ACHN (cell line): ENCODE measurements at regions not wholly inside any gene's neighbourhood (a gene's known extent, or its start where the extent isn't known, plus 50 kb on each side); places are given as distances from the start of the nearest gene placed in this dataset.
"Not testable (repeated sequence)": the region's sequence is repeated elsewhere in the genome, so short reads cannot be mapped to it uniquely, and the experiment has no call there.

Experiments used
- DNase-seq: peaks from one replicate; pipeline ENCODE4 v3.0.0-alpha.2; 2015
- in situ Hi-C: cut with HindIII; loops from 2 replicates; pipeline ENCODE4 v1.10.0; 2017; ENCODE audit warnings: low sequenced_read_pairs, low pct_ligation_motif_present, low pct_unique_long_range_greater_than_20kb

- no peak for DNase-seq
- in situ Hi-C loops, result no loop called here
Observed at GRCh38 chr22:44650806-44651205, 51.2 kb upstream of the PRR5 start.

- in situ Hi-C loops, result no loop called here
- no peak for DNase-seq
Observed at GRCh38 chr22:44648821-44649565, 53.0 kb upstream of the PRR5 start.

DNA sequence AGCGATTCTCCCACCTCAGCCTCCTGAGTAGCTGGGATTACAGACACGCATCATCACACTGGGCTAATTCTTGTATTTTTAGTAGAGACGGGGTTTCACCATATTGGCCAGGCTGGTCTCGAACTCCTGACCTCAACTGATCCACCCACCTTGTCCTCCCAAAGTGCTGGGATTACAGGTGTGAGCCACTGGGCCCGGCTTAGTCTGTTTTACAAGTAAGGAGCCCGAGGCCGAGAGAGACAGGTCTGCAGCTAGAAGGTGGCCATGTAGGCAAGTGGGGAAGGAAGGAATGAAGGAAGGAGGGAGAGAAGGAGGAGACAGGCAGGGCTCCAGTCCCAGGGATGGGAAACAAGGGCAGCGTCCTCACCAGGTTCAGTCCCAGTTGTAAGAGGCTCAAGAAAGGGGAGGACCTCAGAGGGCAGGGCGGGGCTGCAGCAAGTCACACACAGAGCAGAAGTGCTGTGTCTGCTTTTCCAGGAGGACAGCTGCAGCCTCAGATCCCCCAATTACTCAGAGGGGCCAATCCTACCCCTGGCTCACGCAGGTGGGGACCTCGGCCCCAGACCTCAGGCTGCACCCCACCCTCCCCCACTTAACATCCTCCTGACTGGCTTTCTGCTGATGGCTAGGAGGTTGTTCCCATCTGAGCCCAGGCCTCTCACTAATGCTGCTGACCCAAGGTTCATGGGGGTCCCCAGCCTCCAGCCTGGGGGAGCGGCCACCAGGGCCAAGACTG, 53.8 kb upstream of the PRR5 start:
- in situ Hi-C loops, result no loop called here
- no peak for DNase-seq

- in situ Hi-C loops, result no loop called here
- DNase-seq, result no peak
Observed at GRCh38 chr22:44647141-44647540, 54.9 kb upstream of the PRR5 start.

GRCh38 chr22:44646668-44647067, 55.3 kb upstream of the PRR5 start:
- in situ Hi-C loops, result no loop called here
- no peak for DNase-seq

DNA sequence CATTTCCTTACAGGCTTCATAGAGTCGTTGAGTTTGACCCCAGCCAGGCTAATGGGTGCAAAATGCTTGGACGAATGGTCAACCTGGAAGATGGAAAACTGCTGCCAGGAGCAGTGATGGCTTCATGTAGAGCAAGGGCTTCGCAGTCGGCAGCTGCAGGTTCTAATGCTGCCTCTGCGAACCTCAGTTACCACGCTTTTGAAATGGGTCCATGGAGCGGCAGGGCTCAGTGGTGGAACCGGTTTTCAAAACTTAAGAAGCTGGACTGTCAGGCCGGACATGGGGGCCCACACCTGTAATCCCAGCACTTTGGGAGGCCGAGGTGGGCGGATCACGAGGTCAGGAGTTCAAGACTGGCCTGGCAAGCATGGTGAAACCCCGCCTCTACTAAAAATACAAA, 55.9 kb upstream of the PRR5 start:
- no peak for DNase-seq
- in situ Hi-C loops, result no loop called here

DNA sequence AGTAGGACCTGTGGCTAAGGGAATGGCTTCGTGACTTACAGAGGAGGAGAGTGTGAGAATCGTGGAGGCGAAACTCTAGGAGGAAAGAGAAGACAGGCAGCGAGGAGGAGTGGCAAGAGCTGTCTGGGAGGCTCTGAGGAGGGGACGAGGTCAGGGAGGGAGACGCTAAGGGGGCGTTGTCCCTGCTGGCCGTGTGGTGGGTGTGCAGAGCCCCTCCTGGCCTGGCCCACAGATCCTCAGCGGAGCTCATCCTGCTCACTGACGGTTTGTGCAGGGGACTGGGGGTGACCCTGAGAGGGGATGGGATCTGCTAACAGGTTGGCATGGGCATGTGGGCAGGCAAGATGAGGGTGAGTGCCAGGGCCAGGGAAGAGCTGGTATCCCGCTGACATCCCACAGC, 56.5 kb upstream of the PRR5 start:
- in situ Hi-C loops, result no loop called here
- no peak for DNase-seq

- in situ Hi-C loops, result no loop called here
- no peak for DNase-seq
Observed at GRCh38 chr22:44645083-44645482, 56.9 kb upstream of the PRR5 start.

GRCh38 chr22:44643526-44644101, 58.4 kb upstream of the PRR5 start:
- DNase-seq, in situ Hi-C loops: not testable (repeated sequence)

GRCh38 chr22:44642096-44642644, 59.8 kb upstream of the PRR5 start:
- no peak for DNase-seq
- in situ Hi-C loops, result no loop called here

GRCh38 chr22:44640618-44641155, 61.3 kb upstream of the PRR5 start:
- in situ Hi-C loops, result no loop called here
- no peak for DNase-seq

GRCh38 chr22:44639891-44640617, 62.0 kb upstream of the PRR5 start:
- DNase-seq, result no peak
- in situ Hi-C loops, result no loop called here

DNA sequence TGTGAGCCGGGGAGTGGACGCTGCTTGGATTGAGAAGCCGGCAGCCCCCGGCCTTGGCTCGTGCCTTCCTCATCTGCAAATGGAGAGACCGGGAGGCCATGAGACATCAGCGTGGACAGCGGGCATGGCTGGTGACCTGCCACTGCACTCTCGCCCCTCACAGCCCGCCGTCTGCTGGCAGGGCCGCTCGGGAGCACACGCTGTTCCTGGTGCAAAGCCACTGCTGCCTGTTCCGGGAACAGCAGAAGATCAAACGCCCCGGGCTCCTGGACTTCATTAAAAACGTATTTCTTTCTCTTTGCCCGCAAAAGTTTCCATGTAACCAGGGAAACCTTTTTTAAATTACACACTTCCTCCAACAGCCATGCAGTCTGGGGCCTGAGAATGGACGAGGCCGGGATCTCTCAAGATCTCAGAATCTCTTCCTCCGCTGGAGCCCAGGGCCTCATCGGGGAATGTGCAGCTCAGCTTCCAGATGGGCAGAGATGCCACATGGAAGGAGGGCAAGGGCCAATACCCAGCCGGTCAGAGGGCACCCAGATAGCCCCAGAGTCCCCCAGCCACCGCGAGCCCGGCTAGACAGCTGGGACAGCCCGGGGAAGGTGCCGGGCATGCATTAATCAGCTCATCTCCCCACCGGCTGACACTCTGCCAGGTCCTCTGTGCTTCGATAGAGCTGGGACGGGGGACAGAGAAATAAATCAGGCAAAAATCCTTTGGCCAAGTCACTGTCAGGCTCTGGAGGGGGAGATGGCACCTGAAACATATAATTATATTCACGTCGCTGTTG, 62.8 kb upstream of the PRR5 start:
- in situ Hi-C loops, result no loop called here
- DNase-seq, result no peak

DNA sequence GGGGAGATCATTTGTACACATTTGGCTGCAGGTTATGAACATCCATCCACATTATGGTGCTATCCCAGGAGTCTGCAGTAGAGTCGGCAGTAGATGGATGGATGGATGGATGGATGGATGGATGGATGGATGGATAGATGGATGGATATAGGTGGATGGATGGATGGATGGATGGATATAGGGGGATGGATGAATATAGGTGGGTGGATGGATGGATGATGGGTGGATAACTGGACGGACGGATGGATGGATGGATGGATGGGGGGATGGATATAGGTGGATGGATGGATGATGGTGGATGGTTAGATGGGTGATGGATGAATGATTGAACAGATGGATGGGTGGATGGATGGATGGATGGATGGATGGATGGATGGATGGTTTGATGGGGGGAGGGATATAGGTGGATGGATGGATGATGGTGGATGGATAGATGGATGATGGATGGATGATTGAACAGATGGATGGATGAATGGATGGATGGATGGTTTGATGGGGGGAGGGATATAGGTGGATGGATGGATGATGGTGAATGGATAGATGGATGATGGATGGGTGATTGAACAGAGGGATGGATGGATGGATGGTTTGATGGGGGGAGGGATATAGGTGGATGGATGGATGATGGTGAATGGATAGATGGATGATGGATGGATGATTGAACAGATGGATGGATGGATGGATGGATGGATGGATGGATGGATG, 65.3 kb upstream of the PRR5 start:
- in situ Hi-C loops, DNase-seq: not testable (repeated sequence)

DNA sequence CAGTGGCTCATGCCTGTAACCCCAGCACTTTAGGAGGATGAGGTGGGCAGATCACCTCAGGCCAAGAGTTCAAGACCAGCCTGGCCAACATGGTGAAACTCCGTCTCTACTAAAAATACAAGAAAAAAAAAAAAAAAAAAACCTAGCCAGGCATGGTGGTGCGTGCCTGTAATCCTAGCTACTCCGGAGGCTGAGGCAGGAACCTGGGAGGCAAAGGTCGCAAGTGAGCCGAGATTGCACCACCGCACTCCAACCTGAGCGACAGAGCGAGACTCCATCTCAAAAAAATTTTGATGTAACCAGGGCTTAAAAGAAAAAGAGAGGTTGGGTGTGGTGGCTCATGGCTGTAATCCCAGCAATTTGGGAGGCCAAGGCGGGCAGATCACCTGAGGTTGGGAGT, 66.4 kb upstream of the PRR5 start:
- DNase-seq, in situ Hi-C loops: not testable (repeated sequence)

GRCh38 chr22:44634426-44635321, 67.3 kb upstream of the PRR5 start:
- DNase-seq, result no peak
- in situ Hi-C loops, result no loop called here
